Medulla oblongata (tissue), 1 donor: ENCODE measurements at regions not wholly inside any gene's neighbourhood (a gene's known extent, or its start where the extent isn't known, plus 50 kb on each side); places are given as distances from the start of the nearest gene placed in this dataset.
"Not testable (repeated sequence)": the region's sequence is repeated elsewhere in the genome, so short reads cannot be mapped to it uniquely, and the experiment has no call there.

Source experiments
- DNase-seq: peaks from one replicate; pipeline ENCODE4 v3.0.0-alpha.2; 2015; ENCODE audit errors: extremely low spot score

DNA sequence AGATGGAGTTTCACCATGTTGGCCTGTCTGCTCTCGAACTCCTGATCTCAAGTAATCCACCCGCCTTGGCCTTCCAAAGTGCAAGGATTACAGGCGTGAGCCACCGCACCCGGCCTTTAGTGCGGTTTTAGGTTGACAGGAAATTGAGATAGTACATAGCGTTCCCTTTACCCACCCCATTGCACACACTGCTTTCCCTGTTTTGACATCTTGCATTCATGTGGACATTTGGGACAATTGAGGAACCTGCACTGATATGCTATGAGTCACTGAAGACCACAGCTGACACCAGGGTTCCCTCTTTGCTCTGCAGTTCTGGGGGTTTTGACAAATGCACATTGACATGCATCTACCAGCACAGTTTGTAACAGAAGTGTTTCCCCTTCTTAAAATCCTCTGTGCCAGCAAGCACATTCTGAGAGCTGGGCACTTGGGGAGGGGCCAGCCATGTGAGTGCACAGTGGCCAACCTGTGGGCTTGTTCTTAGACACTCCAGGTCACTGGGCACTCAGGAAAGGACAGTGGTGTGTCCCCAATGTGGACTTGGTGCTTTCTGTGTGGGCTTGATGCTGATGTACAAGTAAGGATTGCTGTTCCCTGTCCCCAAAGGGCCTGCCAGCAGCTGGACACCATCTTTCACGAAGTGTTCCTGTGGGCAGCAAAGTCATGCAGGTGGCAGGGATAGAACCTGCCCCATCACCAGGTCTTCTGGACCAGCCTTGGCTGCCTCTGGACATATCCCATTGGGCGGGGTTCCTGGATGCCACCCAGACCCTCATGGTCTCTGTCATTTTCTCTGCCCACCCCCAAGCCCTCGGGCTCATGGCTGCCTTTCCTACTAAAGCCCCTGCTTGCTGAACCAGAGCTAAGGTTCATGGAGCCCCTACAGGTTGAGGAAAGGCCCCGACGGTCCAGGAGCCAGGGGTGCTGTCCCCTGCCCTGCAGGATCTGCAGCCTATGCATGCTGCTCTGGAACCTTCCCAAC is 579.8 kb downstream of the GLRX3 start:
- peak; percentile 12 for DNase-seq

DNA sequence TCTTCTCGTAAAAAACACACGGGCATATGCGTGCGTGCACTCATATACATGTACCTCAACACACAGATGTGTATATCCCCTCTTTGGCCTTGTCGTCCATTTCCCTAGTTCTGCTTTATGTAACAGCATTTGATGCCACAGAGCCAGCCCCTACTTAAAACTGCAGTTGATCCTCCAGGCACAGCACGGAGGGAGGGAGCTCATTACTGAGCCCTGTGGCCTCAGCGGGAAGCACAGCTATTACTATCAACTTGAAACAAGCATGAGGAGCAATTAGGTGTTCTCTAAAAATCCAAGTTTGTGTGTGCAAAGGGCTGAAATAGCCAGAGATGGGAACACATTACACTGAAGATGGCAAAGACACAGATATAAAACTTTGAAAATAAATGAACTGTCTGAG is 580.9 kb downstream of the GLRX3 start:
- no peak for DNase-seq

- DNase-seq: not testable (repeated sequence)
These were observed 582.7 kb downstream of the GLRX3 start for GRCh38 chr10:130718744-130719447.

GRCh38 chr10:130719448-130719752 is 583.2 kb downstream of the GLRX3 start:
- DNase-seq: no peak

DNA sequence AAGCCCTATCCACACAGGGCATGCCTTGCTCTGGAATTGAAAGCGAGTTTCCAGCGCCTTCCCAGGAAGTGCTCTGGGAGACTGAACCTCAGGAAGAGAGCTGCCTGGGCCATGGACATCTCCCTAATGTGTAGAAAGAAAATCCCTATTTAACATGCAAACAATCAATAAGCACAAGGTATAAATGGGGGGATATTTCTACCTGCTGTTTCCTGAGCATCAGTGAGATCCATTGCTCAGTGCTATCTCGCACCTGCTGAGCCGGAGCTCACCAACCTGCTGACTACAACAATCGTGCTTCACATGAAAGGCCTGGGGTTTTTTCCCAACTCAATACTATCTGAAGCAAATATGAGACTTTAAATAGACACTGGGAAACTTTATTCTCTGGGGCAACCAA is 584.0 kb downstream of the GLRX3 start:
- DNase-seq: no peak

- DNase-seq: no peak
These were observed 585.8 kb downstream of the GLRX3 start for GRCh38 chr10:130721971-130722370.

- DNase-seq: no peak
These were observed 587.5 kb downstream of the GLRX3 start for GRCh38 chr10:130723704-130724103.

- no peak for DNase-seq
These were observed 586.0 kb downstream of the TCERG1L start for GRCh38 chr10:130725474-130725970.

DNA sequence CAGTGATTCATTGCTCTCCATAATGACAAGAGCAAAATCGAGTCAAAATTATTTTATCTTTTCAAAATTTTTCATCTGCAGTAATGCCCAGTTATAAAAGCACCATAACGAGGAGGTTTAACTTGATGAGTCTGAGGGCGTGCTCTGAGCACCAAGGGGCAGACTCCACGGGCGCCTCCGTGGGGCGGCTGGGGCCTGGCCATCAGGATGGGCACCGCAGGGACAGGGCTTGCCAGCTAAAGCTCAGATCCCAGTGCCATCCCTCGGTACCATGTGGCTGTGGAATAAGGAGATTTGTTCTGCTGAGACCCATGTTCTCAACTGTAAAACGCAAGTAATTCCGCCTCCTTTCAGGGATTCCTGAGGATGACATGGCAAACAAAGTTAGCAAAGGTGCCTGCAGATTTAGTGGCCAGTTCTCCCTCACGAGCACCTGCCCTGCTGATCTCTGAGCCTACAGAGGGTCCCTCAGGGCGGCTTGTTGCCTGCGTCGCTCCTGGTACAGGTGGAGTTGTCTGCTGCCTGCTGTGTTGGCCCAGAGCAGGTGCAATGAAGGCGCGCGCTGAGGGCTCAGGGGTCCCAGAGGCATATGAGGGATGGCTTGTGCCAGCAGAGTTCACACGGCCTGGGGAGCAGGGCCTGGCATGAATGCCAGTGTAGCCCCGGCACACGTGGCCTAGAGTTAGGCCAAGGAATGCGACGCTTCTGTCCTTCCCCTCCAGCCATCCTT is 584.4 kb downstream of the TCERG1L start:
- DNase-seq: no peak

GRCh38 chr10:130727766-130728490 is 583.6 kb downstream of the TCERG1L start:
- no peak for DNase-seq

- no peak for DNase-seq
These were observed 582.8 kb downstream of the TCERG1L start for GRCh38 chr10:130728531-130729215.

- DNase-seq: no peak
These were observed 581.6 kb downstream of the TCERG1L start for GRCh38 chr10:130729876-130730275.

DNA sequence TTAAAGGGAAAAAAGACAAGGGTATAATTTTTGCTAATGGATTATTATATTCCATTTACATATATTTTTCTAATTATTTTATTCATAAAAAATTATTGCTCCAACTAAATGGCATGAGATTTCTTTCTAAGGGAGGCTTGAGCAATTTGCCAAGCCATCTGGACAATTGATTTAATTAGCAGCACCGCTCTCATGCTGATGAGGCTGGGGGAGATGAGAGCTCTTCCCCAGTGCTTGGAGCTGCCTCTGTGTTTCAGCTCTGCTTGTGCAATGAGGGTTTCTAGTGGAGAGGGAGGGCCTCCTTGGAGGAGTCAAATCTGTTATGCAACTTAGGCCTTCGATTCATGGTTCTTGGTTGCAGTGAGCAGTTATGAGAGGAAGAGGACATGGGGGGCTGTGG is 574.3 kb downstream of the TCERG1L start:
- no peak for DNase-seq

DNA sequence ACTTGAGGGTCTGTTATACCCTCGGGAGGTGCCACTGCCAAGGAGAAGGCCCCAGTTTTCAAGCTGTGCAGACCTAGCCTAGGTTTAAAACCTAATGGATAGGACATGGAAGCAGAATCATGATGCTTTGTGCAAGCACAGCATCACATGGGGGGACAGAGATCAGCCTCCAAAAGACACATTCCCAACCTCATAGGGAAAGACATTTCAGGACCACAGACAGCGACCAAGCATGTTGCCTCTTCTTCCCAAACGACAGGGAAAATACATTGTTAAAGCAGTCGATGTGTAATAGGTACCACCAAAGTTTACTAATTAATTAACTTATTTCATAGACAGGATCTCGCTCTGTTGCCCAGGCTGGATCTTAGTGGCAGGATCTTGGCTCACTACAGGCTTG is 573.9 kb downstream of the TCERG1L start:
- DNase-seq: no peak

- no peak for DNase-seq
These were observed 572.3 kb downstream of the TCERG1L start for GRCh38 chr10:130739016-130739756.

DNA sequence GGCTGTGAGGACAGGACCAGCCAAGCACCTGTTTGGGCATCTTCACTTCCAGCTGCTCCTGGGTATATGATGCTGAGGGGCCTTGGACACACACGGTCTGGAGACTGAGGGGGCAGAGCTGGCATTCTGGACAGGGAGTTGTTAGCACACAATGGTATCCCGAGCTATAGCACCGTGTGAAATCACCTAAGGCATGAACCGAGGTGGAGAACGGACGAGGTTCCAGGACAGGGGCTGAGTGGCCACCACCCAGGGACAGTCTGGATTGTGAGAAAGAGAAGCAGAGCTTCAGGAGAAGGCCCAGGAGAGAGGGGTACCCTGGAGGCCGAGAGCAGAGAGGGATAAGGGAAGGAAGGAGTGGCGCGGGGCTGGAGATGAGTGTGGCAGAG is 571.8 kb downstream of the TCERG1L start:
- DNase-seq: no peak

DNA sequence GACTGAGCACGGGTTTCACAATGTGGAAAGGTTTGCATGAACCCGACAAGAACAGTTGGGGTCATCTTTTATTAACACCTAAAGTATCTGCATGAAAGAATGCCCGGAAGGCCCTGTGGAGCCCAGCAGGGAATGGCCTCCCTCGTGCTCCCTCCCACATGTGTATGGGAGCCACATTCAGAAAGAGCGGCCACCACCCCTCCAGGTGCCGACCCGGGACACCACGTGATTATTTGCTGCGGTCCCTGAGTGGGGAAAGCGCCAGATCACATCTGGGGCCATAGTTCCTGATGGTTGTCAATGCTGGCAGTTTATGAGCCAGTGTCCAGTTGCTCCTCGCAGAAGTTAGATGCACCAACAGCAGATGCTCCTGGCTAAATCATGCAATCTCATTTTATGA is 571.4 kb downstream of the TCERG1L start:
- no peak for DNase-seq

GRCh38 chr10:130740915-130741750 is 570.4 kb downstream of the TCERG1L start:
- no peak for DNase-seq
